ENCODE measurements at regions not wholly inside any gene's neighbourhood (a gene's known extent, or its start where the extent isn't known, plus 50 kb on each side); places are given as distances from the start of the nearest gene placed in this dataset.

- DNase-seq: no peak
- Histone ChIP-seq H3K27me3 (no peaks in the 10 kb centered on the region), H3K4me3 (no peak overlapping the region), H3K4me1 (replicated peaks in 1 of 2) (no peaks in the 10 kb centered on the region), H3K9me3 (replicated peaks in 1 of 3) (no peaks in the 10 kb centered on the region), H3K27ac (no peak overlapping the region), H3K36me3 (replicated peaks in 1 of 2) (no peaks in the 10 kb centered on the region)
- TF ChIP-seq POLR2A (IDR thresholded peaks at IDR 0.05) (no peak), CTCF (IDR thresholded peaks at IDR 0.05) (no peak)
- 50 to 66% (median 53%) methylated on average over 1 of the region's 1 CpG for WGBS, 4 donors
- intact Hi-C loops (cut with DNase I): no loop called here
These were observed 50.6 kb upstream of the KLF4 start for GRCh38 chr9:107540164-107540561.

GRCh38 chr9:107539427-107540163 is 50.0 kb upstream of the KLF4 start:
- Histone ChIP-seq H3K27ac (no peak overlapping the region), H3K4me1 (replicated peaks in 1 of 2) (no peaks in the 10 kb centered on the region), H3K4me3 (no peak overlapping the region), H3K27me3 (no peaks in the 10 kb centered on the region), H3K9me3 (replicated peaks in 1 of 3) (no peaks in the 10 kb centered on the region), H3K36me3 (replicated peaks in 1 of 2) (no peaks in the 10 kb centered on the region)
- no peak for TF ChIP-seq CTCF (IDR thresholded peaks at IDR 0.05)
- no peak for TF ChIP-seq POLR2A (IDR thresholded peaks at IDR 0.05)
- WGBS, 4 donors: 81 to 85% (median 83%) methylated on average over 10 of the region's 10 CpGs
- no peak for DNase-seq
- intact Hi-C loops (cut with DNase I): no loop called here

Small RNAs in the stretch of these regions (small RNA-seq; reads per million reads assigned to genes)
- gene RN7SL659P (0 reads per million in 2 donors), gene RNA5SP293 (0 reads per million in 2 donors), gene RNU6-1064P (0 reads per million in 2 donors), gene RNU6-996P (0 reads per million in 2 donors)

All from adrenal gland (tissue), 9 donors.